ENCODE measurements at regions not wholly inside any gene's neighbourhood (a gene's known extent, or its start where the extent isn't known, plus 50 kb on each side); places are given as distances from the start of the nearest gene placed in this dataset.

- Histone ChIP-seq H3K4me1 (ENCODE audit: low read depth) (peaks cover 2% of the 10 kb centered on the region), H3K9me3 (ENCODE audit: low read depth) (no peaks in the 10 kb centered on the region), H3K4me3 (no peak overlapping the region), H3K27me3 (no peaks in the 10 kb centered on the region), H3K36me3 (no peaks in the 10 kb centered on the region), H3K27ac (peak overlapping the region; percentile 30)
- no peak for TF ChIP-seq CTCF (IDR thresholded peaks at IDR 0.05; ENCODE audit: low read depth, low read length)
- peak; percentile 10 to 90 for DNase-seq (ENCODE audit: low read depth in 1 of 2, low spot score in 1 of 2)
These were observed 289.2 kb upstream of the DPYD start for GRCh38 chr1:98210064-98210463.

GRCh38 chr1:98205291-98206017 lies 284.6 kb upstream of the DPYD start:
- no peaks in the 10 kb centered on the region for H3K36me3 ChIP-seq
- peaks cover 2% of the 10 kb centered on the region for H3K4me1 ChIP-seq (ENCODE audit: low read depth)
- H3K27me3 ChIP-seq = no peaks in the 10 kb centered on the region
- no peak for TF ChIP-seq CTCF (IDR thresholded peaks at IDR 0.05; ENCODE audit: low read depth, low read length)
- DNase-seq (ENCODE audit: low read depth in 1 of 2, low spot score in 1 of 2) = no peak
- H3K27ac ChIP-seq = no peak overlapping the region
- H3K9me3 ChIP-seq (ENCODE audit: low read depth) = no peaks in the 10 kb centered on the region
- no peak overlapping the region for H3K4me3 ChIP-seq

GRCh38 chr1:98203466-98203865 lies 282.6 kb upstream of the DPYD start:
- Histone ChIP-seq H3K27me3 (no peaks in the 10 kb centered on the region), H3K9me3 (ENCODE audit: low read depth) (no peaks in the 10 kb centered on the region)

DNA sequence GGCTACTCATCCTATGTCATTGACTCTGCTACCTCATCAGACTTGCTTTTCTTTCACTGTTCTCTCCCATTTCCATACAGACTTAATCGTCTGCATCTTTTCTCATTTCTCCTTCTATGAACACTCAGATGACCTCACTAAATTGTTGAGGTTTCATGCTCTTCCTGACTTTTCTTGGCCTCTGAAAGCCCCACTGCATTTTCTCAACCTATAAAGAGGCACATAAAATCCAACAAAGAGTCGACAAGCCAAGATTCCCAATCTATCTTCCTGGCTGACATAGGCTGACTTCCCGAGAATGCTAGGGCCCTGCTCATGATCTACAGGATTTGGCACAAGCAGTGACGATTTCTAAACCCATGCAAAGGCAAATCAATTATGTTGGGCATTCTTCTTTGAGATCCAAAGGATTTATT lies 280.8 kb upstream of the DPYD start:
- TF ChIP-seq CTCF (IDR thresholded peaks at IDR 0.05; ENCODE audit: low read depth, low read length) = no peak
- no peaks in the 10 kb centered on the region for H3K36me3 ChIP-seq
- DNase-seq (ENCODE audit: low read depth in 1 of 2, low spot score in 1 of 2) = peak in 1 of 2 donors; percentile 66
- no peak overlapping the region for H3K27ac ChIP-seq
- no peaks in the 10 kb centered on the region for H3K9me3 ChIP-seq (ENCODE audit: low read depth)
- H3K4me1 ChIP-seq (ENCODE audit: low read depth) = no peaks in the 10 kb centered on the region
- H3K27me3 ChIP-seq = no peaks in the 10 kb centered on the region
- H3K4me3 ChIP-seq = no peak overlapping the region

More at GRCh38 chr1:98203466-98203865, 282.6 kb upstream of the DPYD start:
- Histone ChIP-seq H3K36me3 (no peaks in the 10 kb centered on the region), H3K4me1 (ENCODE audit: low read depth) (no peaks in the 10 kb centered on the region), H3K4me3 (no peak overlapping the region), H3K27ac (no peak overlapping the region)
- DNase-seq (ENCODE audit: low read depth in 1 of 2, low spot score in 1 of 2) = peak in 1 of 2 donors; percentile 39
- no peak for TF ChIP-seq CTCF (IDR thresholded peaks at IDR 0.05; ENCODE audit: low read depth, low read length)

GRCh38 chr1:98197356-98197755 lies 276.5 kb upstream of the DPYD start:
- Histone ChIP-seq H3K36me3 (no peaks in the 10 kb centered on the region), H3K9me3 (ENCODE audit: low read depth) (no peaks in the 10 kb centered on the region), H3K4me3 (no peak overlapping the region), H3K4me1 (ENCODE audit: low read depth) (no peaks in the 10 kb centered on the region), H3K27me3 (no peaks in the 10 kb centered on the region), H3K27ac (no peak overlapping the region)
- no peak for TF ChIP-seq CTCF (IDR thresholded peaks at IDR 0.05; ENCODE audit: low read depth, low read length)
- DNase-seq (ENCODE audit: low read depth in 1 of 2, low spot score in 1 of 2) = no peak

Measured in cardiac muscle cell (in vitro differentiated cells and primary cell).